GM21515 (cell line): ENCODE measurements at regions not wholly inside any gene's neighbourhood (a gene's known extent, or its start where the extent isn't known, plus 50 kb on each side); places are given as distances from the start of the nearest gene placed in this dataset.

Experiments
- ATAC-seq: cut with Tn5 transposase; IDR thresholded peaks from one replicate; pipeline ENCODE4 v1.9.1; 2021; ENCODE audit not compliant: unreplicated experiment

GRCh38 chr4:186018261-186018660 is 50.7 kb upstream of the TLR3 start:
- ATAC-seq, result no peak

GRCh38 chr4:186018784-186019183 is 50.2 kb upstream of the TLR3 start:
- no peak for ATAC-seq
